ENCODE measurements at regions not wholly inside any gene's neighbourhood (a gene's known extent, or its start where the extent isn't known, plus 50 kb on each side); places are given as distances from the start of the nearest gene placed in this dataset.

DNA sequence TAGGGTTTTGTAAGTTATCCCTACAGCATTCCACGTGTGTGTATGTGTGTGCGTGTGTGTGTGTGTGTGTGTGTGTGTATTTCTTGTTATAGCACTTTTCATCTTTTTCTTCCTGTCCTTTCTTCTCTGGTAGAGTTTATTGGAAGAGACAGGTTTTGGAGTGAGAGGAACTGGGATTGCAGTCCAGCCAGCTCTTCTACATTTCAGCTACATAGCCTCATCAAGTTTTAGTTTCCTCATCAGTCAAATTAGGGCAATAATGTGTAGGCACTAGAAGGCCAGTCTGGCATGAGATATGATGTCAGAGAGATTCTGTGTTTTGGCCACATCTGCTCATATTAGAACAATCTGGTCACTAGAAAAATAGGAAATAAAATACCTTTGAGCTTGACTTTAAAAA lies 1283.5 kb upstream of the TENM4 start:
- TF ChIP-seq ELF4 (IDR thresholded peaks at IDR 0.05), result no peak
- TF ChIP-seq BHLHE40 (IDR thresholded peaks at IDR 0.05; ENCODE audit: borderline replicate concordance), result no peak
- no peak for TF ChIP-seq NFRKB (IDR thresholded peaks at IDR 0.05)
- TF ChIP-seq TARDBP (IDR thresholded peaks at IDR 0.05), result no peak
- no peak for TF ChIP-seq FOXM1 (IDR thresholded peaks at IDR 0.05; ENCODE audit: borderline replicate concordance)
- TF ChIP-seq CTBP1 (IDR thresholded peaks at IDR 0.05; ENCODE audit: borderline replicate concordance), result no peak
- no peak for TF ChIP-seq L3MBTL2 (conservative IDR thresholded peaks at IDR 0.05)
- no peak for TF ChIP-seq SP1 (IDR thresholded peaks at IDR 0.05)
- no peak for TF ChIP-seq ZNF384 (IDR thresholded peaks at IDR 0.05)
- no peak for TF ChIP-seq FOXK2 (IDR thresholded peaks at IDR 0.05)
- no peak for TF ChIP-seq PKNOX1 (IDR thresholded peaks at IDR 0.05)
- TF ChIP-seq HDGF (IDR thresholded peaks at IDR 0.05; ENCODE audit: borderline replicate concordance), result no peak
